Liver (tissue), 3 donors: ENCODE measurements at regions not wholly inside any gene's neighbourhood (a gene's known extent, or its start where the extent isn't known, plus 50 kb on each side); places are given as distances from the start of the nearest gene placed in this dataset.

Source experiments
- FOXA1 ChIP-seq: IDR thresholded peaks from 2 replicates; pipeline ENCODE4 v1.6.1; 2016; ENCODE audit warnings: antibody characterized with exemption
- GABPA ChIP-seq, 2 donors: IDR thresholded peaks in 1 of 2; conservative IDR thresholded peaks in 1 of 2; 2 replicates each; pipeline ENCODE4 v1.6.1; 2016; ENCODE audit warnings: antibody characterized with exemption in 2 of 2, mild to moderate bottlenecking in 1 of 2, moderate library complexity in 1 of 2
- HNF4A ChIP-seq, 2 donors: conservative IDR thresholded peaks; 2 replicates each; pipeline ENCODE4 v1.6.1; 2016; ENCODE audit warnings: antibody characterized with exemption in 2 of 2, mild to moderate bottlenecking in 2 of 2
- RAD21 ChIP-seq, 2 donors: IDR thresholded peaks; 2 replicates each; pipeline ENCODE4 v1.6.1; 2016; ENCODE audit warnings: antibody characterized with exemption in 2 of 2, mild to moderate bottlenecking in 2 of 2
- RXRA ChIP-seq, 2 donors: IDR thresholded peaks; 2 replicates each; pipeline ENCODE4 v1.6.1; 2017 to 2018; ENCODE audit warnings: antibody characterized with exemption in 2 of 2, mild to moderate bottlenecking in 1 of 2
- TF ChIP-seq, protein P1 (sequence below): fragments of 150-350 bp; IDR thresholded peaks from 2 replicates; pipeline ENCODE4 v1.5.1; 2017; ENCODE audit warnings: improper control_type of control experiment, low read depth, low read length; ENCODE audit not compliant: missing input control
- TF ChIP-seq, protein P2 (sequence below): IDR thresholded peaks from 2 replicates; pipeline ENCODE4 v1.6.1; 2016; ENCODE audit warnings: antibody characterized with exemption
- TF ChIP-seq, protein P3 (sequence below): IDR thresholded peaks from 2 replicates; pipeline ENCODE4 v1.6.1; 2016; ENCODE audit warnings: antibody characterized with exemption
- TF ChIP-seq, protein P4 (sequence below): IDR thresholded peaks from 2 replicates; pipeline ENCODE4 v1.6.1; 2016; ENCODE audit warnings: antibody characterized with exemption, mild to moderate bottlenecking
- donor health status: healthy.
- donor health status: healthy.

DNA sequence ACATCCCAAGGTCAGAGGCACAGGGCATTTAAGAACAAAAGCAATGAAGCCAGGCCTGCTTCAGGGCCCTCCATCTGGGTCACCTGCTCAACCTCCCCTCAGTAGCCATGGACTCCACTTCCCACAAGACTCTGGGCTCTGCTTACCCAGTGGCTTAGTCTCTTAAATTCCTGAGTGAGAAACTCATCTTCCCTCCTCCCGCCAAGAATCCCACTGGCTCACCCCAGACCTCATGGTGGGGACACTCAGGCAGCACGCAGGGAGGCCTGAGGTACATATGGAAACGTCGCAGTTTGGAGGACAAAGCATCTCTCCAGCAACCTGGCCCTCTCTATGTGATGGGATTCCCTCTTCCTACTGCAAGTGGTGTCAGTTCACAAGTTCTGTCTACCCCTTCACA, 326.7 kb upstream of the CDH5 start:
- TF ChIP-seq RXRA (IDR thresholded peaks at IDR 0.05) (no peak), RAD21 (IDR thresholded peaks at IDR 0.05) (no peak), HNF4A (conservative IDR thresholded peaks at IDR 0.05) (no peak), GABPA (IDR thresholded peaks at IDR 0.05 in 1 of 2, conservative IDR thresholded peaks at IDR 0.05 in 1 of 2) (no peak), FOXA1 (no peak)
- TF ChIP-seq, protein P1, sequence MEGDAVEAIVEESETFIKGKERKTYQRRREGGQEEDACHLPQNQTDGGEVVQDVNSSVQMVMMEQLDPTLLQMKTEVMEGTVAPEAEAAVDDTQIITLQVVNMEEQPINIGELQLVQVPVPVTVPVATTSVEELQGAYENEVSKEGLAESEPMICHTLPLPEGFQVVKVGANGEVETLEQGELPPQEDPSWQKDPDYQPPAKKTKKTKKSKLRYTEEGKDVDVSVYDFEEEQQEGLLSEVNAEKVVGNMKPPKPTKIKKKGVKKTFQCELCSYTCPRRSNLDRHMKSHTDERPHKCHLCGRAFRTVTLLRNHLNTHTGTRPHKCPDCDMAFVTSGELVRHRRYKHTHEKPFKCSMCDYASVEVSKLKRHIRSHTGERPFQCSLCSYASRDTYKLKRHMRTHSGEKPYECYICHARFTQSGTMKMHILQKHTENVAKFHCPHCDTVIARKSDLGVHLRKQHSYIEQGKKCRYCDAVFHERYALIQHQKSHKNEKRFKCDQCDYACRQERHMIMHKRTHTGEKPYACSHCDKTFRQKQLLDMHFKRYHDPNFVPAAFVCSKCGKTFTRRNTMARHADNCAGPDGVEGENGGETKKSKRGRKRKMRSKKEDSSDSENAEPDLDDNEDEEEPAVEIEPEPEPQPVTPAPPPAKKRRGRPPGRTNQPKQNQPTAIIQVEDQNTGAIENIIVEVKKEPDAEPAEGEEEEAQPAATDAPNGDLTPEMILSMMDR: no peak
- TF ChIP-seq, protein P2, sequence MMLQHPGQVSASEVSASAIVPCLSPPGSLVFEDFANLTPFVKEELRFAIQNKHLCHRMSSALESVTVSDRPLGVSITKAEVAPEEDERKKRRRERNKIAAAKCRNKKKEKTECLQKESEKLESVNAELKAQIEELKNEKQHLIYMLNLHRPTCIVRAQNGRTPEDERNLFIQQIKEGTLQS: no peak
- TF ChIP-seq, protein P3, sequence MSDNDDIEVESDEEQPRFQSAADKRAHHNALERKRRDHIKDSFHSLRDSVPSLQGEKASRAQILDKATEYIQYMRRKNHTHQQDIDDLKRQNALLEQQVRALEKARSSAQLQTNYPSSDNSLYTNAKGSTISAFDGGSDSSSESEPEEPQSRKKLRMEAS: no peak
- TF ChIP-seq, protein P4, sequence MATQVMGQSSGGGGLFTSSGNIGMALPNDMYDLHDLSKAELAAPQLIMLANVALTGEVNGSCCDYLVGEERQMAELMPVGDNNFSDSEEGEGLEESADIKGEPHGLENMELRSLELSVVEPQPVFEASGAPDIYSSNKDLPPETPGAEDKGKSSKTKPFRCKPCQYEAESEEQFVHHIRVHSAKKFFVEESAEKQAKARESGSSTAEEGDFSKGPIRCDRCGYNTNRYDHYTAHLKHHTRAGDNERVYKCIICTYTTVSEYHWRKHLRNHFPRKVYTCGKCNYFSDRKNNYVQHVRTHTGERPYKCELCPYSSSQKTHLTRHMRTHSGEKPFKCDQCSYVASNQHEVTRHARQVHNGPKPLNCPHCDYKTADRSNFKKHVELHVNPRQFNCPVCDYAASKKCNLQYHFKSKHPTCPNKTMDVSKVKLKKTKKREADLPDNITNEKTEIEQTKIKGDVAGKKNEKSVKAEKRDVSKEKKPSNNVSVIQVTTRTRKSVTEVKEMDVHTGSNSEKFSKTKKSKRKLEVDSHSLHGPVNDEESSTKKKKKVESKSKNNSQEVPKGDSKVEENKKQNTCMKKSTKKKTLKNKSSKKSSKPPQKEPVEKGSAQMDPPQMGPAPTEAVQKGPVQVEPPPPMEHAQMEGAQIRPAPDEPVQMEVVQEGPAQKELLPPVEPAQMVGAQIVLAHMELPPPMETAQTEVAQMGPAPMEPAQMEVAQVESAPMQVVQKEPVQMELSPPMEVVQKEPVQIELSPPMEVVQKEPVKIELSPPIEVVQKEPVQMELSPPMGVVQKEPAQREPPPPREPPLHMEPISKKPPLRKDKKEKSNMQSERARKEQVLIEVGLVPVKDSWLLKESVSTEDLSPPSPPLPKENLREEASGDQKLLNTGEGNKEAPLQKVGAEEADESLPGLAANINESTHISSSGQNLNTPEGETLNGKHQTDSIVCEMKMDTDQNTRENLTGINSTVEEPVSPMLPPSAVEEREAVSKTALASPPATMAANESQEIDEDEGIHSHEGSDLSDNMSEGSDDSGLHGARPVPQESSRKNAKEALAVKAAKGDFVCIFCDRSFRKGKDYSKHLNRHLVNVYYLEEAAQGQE: no peak
